ENCODE measurements at regions not wholly inside any gene's neighbourhood (a gene's known extent, or its start where the extent isn't known, plus 50 kb on each side); places are given as distances from the start of the nearest gene placed in this dataset.
A peak's percentile ranks its signal among the peaks of the same experiment; 100 is the strongest.

DNA sequence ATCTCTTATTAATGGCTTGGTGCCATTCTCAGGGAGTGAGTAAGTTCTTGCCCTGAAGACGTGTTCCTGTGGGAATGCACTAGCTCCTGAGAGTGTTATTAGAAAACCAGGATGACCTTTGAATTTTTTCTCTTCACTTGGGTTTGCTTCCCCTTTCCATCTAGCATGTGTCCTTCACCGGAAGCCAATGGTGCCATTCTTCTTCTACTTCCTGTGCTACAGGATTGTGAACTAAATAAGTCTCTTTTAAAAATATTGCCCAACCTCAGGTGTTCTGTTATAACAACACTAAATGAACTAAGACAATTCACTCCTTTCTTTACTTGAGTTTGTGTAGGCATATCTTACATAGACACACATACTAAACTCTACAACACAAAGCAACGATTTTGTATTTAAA is 447.0 kb downstream of the SOX11 start:
- 10% methylated on average over 3 of the region's 3 CpGs for WGBS (ENCODE audit: low lambda C conversion rate)
- H3K9ac ChIP-seq (ENCODE audit: insufficient read depth, low read depth, low read length) = no peak overlapping the region
- no peak overlapping the region for H3K4me2 ChIP-seq (ENCODE audit: low read depth, low read length)
- H3K9me3 ChIP-seq (ENCODE audit: low read length) = peaks cover 80% of the 10 kb centered on the region
- no peaks in the 10 kb centered on the region for H3K79me2 ChIP-seq (ENCODE audit: insufficient read depth, low read length)
- in situ Hi-C loops (cut with HindIII; ENCODE audit: extremely low pct_ligation_motif_present, low pct_unique_long_range_greater_than_20kb) = no loop called here
- DNase-seq (ENCODE audit: low spot score) (no peak), FAIRE-seq (no peak), ATAC-seq (no peak)
- ChIA-PET CTCF (ENCODE audit: low intra/inter-chr PET ratio, low total read pairs) (no interaction called here), POLR2A (no interaction called here)
- TF ChIP-seq TBP (CRISPR knock-in tag; IDR thresholded peaks at IDR 0.05) (no peak), GABPA (IDR thresholded peaks at IDR 0.05; ENCODE audit: low read depth, low read length) (no peak), GABPA (CRISPR knock-in tag; IDR thresholded peaks at IDR 0.05; ENCODE audit: low read depth) (peak; percentile 67)
- BruUV-seq (replicated peaks) = no TSS peak
- no peak overlapping the region for H3K4me3 ChIP-seq (replicated peaks in 1 of 3; ENCODE audit: insufficient read depth in 1 of 3, low read depth in 2 of 3, low read length in 3 of 3)
- no peak overlapping the region for H3K27ac ChIP-seq (ENCODE audit: extremely low read length, insufficient read depth, low read length)
- H3K36me3 ChIP-seq (replicated peaks in 1 of 2; ENCODE audit: control insufficient read depth in 1 of 2, insufficient read depth in 2 of 2, low read length in 2 of 2) = no peaks in the 10 kb centered on the region
- H2AFZ ChIP-seq (ENCODE audit: low read length) = no peak overlapping the region
- no peaks in the 10 kb centered on the region for H3K27me3 ChIP-seq (ENCODE audit: control insufficient read depth in 1 of 2, insufficient read depth in 2 of 2, low read length in 2 of 2)
- no peaks in the 10 kb centered on the region for H4K20me1 ChIP-seq (ENCODE audit: insufficient read depth, low read length)
- no peaks in the 10 kb centered on the region for H3K4me1 ChIP-seq (ENCODE audit: insufficient read depth, low read length)
- intact Hi-C loops (cut with micrococcal nuclease; ENCODE audit: unreplicated experiment) = no loop called here

DNA sequence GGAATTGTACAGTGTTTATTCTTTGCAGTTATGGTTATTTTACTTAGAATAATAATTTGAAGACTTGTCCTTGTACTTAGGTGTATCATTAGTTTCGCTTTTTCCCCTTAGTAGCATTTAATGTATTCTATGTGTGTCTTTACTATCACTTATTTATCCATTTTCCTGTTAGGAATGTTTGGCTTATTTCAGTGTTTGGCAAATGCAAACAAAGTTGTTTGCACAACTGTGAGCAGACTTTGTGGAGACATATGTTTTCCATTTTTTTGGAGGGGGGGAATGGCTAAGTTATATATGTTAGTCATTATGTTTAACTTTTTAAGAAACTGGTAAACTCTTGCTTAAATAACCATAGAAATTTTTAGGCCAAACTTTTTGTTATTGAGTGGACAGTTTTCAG is 447.7 kb downstream of the SOX11 start:
- Histone ChIP-seq H3K9ac (ENCODE audit: insufficient read depth, low read depth, low read length) (no peak overlapping the region), H3K36me3 (replicated peaks in 1 of 2; ENCODE audit: control insufficient read depth in 1 of 2, insufficient read depth in 2 of 2, low read length in 2 of 2) (no peaks in the 10 kb centered on the region), H3K9me3 (ENCODE audit: low read length) (peaks cover 80% of the 10 kb centered on the region), H3K4me3 (replicated peaks in 1 of 3; ENCODE audit: insufficient read depth in 1 of 3, low read depth in 2 of 3, low read length in 3 of 3) (0 out of 6 replicates have a peak overlapping the region, but pooled peaks of 1 of the 3 experiments have one; percentile 11), H3K27ac (ENCODE audit: extremely low read length, insufficient read depth, low read length) (no peak overlapping the region), H3K4me1 (ENCODE audit: insufficient read depth, low read length) (no peaks in the 10 kb centered on the region), H2AFZ (ENCODE audit: low read length) (no peak overlapping the region), H3K4me2 (ENCODE audit: low read depth, low read length) (no peak overlapping the region), H3K79me2 (ENCODE audit: insufficient read depth, low read length) (no peaks in the 10 kb centered on the region), H3K27me3 (ENCODE audit: control insufficient read depth in 1 of 2, insufficient read depth in 2 of 2, low read length in 2 of 2) (no peaks in the 10 kb centered on the region), H4K20me1 (ENCODE audit: insufficient read depth, low read length) (no peaks in the 10 kb centered on the region)
- ChIA-PET CTCF (ENCODE audit: low intra/inter-chr PET ratio, low total read pairs) (no interaction called here), POLR2A (no interaction called here)
- no TSS peak for BruUV-seq (replicated peaks)
- FAIRE-seq = no peak
- in situ Hi-C loops (cut with HindIII; ENCODE audit: extremely low pct_ligation_motif_present, low pct_unique_long_range_greater_than_20kb) = no loop called here
- DNase-seq (ENCODE audit: low spot score) = peak; percentile 6
- 0% methylated on average over 1 of the region's 1 CpG for WGBS (ENCODE audit: low lambda C conversion rate)
- no peak for ATAC-seq
- intact Hi-C loops (cut with micrococcal nuclease; ENCODE audit: unreplicated experiment) = no loop called here
- no peak for TF ChIP-seq RARA (CRISPR knock-in tag; IDR thresholded peaks at IDR 0.05)
- no peak for TF ChIP-seq SRSF1 (optimal IDR thresholded peaks at IDR 0.05; ENCODE audit: low read depth, low read length)
- TF ChIP-seq, protein P1, sequence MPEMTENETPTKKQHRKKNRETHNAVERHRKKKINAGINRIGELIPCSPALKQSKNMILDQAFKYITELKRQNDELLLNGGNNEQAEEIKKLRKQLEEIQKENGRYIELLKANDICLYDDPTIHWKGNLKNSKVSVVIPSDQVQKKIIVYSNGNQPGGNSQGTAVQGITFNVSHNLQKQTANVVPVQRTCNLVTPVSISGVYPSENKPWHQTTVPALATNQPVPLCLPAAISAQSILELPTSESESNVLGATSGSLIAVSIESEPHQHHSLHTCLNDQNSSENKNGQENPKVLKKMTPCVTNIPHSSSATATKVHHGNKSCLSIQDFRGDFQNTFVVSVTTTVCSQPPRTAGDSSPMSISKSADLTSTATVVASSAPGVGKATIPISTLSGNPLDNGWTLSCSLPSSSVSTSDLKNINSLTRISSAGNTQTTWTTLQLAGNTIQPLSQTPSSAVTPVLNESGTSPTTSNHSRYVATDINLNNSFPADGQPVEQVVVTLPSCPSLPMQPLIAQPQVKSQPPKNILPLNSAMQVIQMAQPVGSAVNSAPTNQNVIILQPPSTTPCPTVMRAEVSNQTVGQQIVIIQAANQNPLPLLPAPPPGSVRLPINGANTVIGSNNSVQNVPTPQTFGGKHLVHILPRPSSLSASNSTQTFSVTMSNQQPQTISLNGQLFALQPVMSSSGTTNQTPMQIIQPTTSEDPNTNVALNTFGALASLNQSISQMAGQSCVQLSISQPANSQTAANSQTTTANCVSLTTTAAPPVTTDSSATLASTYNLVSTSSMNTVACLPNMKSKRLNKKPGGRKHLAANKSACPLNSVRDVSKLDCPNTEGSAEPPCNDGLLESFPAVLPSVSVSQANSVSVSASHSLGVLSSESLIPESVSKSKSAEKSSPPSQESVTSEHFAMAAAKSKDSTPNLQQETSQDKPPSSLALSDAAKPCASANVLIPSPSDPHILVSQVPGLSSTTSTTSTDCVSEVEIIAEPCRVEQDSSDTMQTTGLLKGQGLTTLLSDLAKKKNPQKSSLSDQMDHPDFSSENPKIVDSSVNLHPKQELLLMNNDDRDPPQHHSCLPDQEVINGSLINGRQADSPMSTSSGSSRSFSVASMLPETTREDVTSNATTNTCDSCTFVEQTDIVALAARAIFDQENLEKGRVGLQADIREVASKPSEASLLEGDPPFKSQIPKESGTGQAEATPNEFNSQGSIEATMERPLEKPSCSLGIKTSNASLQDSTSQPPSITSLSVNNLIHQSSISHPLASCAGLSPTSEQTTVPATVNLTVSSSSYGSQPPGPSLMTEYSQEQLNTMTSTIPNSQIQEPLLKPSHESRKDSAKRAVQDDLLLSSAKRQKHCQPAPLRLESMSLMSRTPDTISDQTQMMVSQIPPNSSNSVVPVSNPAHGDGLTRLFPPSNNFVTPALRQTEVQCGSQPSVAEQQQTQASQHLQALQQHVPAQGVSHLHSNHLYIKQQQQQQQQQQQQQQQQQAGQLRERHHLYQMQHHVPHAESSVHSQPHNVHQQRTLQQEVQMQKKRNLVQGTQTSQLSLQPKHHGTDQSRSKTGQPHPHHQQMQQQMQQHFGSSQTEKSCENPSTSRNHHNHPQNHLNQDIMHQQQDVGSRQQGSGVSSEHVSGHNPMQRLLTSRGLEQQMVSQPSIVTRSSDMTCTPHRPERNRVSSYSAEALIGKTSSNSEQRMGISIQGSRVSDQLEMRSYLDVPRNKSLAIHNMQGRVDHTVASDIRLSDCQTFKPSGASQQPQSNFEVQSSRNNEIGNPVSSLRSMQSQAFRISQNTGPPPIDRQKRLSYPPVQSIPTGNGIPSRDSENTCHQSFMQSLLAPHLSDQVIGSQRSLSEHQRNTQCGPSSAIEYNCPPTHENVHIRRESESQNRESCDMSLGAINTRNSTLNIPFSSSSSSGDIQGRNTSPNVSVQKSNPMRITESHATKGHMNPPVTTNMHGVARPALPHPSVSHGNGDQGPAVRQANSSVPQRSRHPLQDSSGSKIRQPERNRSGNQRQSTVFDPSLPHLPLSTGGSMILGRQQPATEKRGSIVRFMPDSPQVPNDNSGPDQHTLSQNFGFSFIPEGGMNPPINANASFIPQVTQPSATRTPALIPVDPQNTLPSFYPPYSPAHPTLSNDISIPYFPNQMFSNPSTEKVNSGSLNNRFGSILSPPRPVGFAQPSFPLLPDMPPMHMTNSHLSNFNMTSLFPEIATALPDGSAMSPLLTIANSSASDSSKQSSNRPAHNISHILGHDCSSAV (CRISPR knock-in tag; IDR thresholded peaks at IDR 0.05; ENCODE audit: borderline replicate concordance) = no peak
- no peak for TF ChIP-seq ONECUT2 (CRISPR knock-in tag; IDR thresholded peaks at IDR 0.05)
- TF ChIP-seq MAZ (IDR thresholded peaks at IDR 0.05; ENCODE audit: borderline replicate concordance, low read depth, low read length) = no peak
- TF ChIP-seq MAZ (CRISPR knock-in tag; IDR thresholded peaks at IDR 0.05; ENCODE audit: low read depth) = no peak
- TF ChIP-seq SNRNP70 (IDR thresholded peaks at IDR 0.05; ENCODE audit: low read depth, low read length) = no peak
- TF ChIP-seq ATF7-NPFF (CRISPR knock-in tag; IDR thresholded peaks at IDR 0.05; ENCODE audit: low read depth) = no peak
- no peak for TF ChIP-seq AKAP8 (CRISPR knock-in tag; IDR thresholded peaks at IDR 0.05)
- no peak for TF ChIP-seq SRF (IDR thresholded peaks at IDR 0.05; ENCODE audit: low read depth, low read length)

Data from HepG2 (cell line).